Inferior parietal cortex (tissue), 1 donor: ENCODE measurements at regions not wholly inside any gene's neighbourhood (a gene's known extent, or its start where the extent isn't known, plus 50 kb on each side); places are given as distances from the start of the nearest gene placed in this dataset.
"Not testable (repeated sequence)": the region's sequence is repeated elsewhere in the genome, so short reads cannot be mapped to it uniquely, and the experiment has no call there.

Experiments
- DNase-seq: peaks from one replicate; pipeline ENCODE4 v3.0.0-alpha.2; 2016; ENCODE audit errors: extremely low spot score

DNA sequence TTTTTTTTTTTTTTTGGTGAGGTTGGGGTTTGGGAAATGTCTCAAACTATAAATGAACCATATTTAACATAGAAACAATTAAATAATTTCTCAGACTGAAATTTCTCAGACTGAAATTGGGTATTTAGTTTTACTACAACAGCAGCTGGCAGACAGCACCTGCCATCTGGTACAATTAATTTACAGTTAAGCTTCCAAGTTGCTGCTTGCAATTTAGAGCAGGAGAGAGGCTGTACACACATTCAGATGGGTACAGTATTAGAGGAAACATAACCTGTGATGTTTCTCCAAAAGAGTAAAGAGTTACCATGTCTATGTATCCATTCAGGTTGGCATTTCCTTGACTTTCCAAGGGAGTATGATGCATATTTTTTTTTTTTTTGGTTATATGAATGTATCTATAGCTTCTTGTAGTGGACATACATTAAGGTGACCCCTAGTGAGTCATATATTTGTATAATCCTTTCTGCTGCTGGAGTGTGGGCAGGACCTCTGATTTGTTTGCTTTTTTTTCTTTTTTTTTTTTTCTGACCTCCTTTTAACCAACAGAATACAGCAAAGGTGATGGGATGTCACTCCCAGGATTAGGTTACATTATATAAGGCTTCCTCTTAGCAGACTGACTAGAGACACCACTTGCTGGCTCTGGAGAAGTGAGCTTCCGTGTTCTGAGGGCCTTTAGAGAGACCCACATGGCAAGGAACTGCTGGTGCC lies 201.7 kb downstream of the PTH2R start:
- DNase-seq = no peak

DNA sequence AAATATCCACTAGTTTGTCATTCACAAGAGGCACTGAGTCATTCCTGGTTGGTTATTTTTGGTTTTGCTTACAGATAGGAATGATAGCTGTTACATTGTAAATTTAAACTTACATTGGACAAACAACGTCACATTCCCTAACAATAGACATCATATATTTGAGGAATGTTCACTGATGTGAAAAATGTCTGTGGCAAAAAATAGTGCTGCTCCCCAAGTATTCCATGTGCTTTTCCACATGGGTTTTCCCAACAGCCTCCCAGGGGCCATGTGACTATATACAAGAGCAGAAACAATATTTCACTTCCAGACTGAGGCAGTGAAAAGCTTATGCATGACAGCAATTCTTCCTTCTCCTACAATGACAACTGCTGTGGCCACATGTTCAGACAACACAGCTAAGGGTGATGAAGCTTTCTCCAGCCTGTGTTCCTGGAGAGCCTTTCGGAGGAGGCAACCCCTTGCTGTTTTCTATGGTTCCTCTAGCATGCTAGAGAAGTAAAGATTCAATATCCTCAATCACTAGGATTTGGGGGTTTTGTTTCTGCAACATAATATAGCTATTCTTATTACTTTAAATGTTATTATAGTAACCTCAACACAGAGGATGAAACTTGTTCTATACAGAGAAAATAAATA lies 202.7 kb downstream of the PTH2R start:
- no peak for DNase-seq

DNA sequence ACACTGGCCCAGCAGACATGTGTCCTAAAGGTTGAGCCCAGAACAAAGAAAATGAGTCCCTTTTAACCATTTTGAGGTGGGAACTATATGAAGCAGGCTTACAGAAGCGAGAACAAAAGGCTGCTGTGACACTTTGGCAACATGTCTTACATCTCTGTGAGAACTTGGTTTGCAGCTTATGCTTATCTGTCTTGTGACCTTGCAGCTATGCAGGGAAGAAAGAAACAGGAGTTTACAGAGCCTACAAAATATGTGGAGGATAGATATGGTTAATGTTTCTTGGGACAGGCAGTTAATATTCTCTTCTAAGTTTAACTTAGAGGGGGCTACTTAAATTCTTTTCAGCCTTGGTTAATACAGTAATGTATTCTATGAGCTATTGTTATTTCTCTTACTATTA lies 209.1 kb downstream of the PTH2R start:
- not testable (repeated sequence) for DNase-seq

DNA sequence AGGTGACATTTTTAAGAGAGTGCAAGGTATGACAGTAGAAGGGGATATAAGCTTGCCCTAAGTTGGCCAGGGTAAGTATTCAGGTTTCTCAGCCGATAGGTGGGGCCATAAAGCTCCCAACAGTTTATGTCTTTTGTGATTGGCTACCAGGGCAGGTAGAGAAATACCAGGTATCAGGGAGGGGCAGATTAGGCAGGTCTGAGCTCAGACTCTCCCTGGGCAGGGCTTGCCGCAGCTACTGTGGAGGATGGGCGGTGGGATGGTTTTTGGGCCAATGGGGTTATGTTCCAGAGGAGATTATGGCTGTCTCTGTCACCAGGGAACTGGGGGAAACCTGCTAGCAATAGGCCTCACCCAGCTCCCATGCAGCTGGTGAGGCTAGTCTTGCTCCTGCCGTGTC lies 211.6 kb downstream of the PTH2R start:
- no peak for DNase-seq

DNA sequence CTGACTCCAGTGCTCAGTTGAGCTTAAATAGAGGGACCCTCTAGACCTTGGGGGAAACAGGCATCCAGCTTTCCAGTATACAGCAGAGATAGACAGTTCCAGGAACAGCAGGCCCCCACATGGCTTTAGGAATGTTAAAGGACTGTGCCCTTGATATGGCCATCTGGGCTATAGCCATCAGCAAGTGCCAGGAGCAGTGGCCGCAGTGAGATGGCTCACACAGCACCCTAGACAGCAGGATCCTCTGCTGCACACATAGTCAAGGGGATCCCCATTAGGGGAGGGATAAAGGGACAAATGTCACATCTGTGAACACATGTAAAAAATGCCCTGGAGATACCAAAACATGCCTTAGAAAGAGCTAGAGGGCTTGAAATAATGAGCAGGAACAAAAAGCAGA lies 213.4 kb downstream of the PTH2R start:
- DNase-seq = no peak

DNA sequence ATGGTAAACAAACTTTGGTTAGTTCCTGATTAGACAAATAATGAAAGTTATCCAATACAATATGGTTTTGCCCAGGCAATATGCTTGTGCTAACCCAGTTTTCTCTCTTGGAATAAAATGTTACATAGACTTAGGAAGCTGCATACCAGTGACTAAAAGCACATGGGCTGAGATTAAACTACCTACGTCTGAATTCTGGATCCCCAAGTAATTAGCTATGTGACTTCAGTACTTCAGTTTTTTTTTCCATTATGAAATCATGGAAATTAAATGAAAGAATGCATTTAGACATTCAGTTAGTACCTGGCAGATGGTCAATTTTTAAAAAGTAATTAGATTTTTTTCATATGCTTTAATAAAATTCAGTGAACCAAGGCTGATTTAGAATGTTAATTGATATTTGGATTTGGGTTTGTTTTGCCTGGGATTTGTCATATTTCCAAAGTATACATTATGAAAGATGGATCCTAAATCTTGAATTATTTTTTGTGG lies 213.9 kb downstream of the PTH2R start:
- DNase-seq = no peak

DNA sequence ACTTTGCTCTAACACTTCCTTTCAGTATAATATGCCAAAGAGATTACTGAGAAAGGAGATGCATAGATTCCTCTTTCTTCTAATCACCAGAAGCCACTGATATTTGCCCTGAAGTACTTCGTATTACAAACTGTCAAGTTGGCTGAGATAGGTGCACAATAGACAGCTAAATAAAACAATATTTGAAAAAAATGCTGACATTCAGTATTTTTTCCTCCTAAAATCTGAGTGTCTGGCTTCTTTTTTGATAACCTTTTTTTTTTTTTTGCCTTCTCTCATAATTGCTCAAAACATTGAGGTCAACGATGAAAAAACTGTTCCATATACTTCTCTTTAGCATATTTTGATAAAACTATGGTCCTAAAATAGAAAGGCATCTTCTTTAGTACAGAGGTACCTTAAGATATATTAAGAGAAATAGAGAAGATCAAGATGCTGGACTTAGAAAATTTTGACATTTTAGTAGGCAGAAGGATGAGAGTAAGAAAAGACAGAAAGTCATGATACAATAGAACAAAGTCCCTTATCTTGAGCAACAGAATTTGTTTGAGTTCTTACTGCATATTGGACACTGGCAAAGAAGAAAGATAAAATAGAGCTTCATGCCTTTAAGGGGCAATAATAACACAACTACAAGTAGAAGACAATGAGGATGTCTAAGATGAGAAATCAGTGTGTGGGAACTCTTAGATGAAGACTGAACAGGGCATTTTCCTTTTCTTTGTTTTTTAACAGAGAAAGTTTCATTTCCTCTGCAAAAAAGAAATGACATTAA lies 220.7 kb downstream of the PTH2R start:
- no peak for DNase-seq

DNA sequence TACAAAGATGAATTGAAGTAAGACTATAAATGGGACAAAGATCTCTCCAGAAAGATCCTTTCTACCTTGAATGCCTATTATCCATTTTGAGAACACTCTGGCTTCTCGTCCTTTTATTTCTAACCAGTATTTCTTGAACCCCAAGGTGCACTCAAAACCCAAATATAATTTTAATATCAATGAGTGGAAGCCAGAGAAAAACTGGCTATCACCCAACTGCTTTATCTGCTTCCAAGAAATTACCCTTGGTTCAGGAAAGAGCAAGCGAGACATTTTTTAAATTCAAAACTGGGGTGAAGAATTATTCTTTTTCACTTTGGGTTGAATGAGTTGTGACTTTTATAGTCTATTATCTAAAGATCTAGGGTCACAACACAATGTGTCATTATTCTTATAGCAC lies 221.3 kb downstream of the PTH2R start:
- DNase-seq = no peak

DNA sequence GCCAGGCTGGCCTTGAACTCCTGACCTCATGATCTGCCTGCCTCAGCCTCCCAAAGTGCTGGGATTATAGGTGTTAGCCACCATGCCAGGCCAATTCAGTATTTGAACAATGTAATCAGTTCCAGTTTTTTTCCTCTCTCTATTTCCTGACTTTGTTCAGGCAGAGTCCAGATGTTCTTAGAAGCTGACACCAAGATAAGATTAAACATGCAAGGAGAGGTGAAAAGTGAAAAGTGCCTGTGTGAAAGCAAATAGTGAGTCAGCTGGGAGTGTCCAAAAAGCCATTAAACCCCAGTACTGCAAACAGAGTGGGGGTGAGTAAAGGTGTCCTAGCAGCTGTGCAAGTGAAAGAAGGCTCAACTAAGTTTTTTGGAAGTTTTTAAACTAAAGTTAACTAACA lies 231.5 kb downstream of the PTH2R start:
- DNase-seq = no peak

DNA sequence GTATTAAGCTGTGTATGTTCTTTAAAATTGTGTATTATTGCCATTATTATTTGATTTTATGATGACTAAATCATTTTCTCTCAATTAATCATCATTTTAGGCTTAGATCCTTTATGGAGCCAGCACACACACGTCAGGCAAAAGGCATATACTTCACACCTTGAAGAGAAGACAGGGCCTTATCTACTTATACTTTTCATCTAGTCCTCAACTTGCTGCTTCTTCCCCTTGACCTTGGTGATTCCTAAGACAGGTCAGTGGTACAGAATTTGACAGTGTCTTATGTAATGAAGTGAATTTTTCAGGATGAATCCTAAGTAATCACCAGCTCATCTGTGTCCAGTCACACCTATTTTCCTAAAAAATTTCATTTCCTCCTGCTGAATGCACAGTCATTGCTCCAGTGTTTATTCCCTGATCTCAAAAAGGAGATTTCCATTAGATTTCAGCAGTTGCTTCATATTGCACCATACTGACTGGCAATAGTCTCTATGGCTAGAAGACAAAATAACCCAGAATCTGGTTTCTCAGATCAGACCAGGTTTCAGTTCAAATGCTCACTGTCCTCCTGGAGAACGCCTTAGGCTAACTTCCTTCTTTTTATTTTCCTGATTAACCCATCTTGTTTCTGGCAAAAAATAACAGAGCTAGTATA lies 235.7 kb downstream of the PTH2R start:
- DNase-seq = no peak

DNA sequence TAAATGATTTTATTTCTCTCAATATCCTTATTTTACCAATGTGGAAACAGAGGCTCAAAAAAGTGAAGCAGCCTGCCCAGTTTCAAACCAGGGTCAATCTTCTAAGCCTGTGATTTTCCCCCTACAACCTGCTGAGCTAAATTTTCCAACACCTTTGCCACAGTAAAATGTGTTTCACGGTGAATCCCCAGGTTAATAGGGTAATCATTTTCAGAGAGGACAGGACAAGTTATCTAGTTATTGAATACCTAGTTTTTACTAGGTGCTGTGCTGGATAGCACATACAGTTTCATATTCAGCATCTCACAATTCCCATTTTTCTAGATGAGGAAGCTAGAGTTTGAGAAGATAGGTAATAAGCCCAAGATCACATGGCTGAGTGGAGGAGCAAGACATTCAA lies 236.6 kb downstream of the PTH2R start:
- no peak for DNase-seq

DNA sequence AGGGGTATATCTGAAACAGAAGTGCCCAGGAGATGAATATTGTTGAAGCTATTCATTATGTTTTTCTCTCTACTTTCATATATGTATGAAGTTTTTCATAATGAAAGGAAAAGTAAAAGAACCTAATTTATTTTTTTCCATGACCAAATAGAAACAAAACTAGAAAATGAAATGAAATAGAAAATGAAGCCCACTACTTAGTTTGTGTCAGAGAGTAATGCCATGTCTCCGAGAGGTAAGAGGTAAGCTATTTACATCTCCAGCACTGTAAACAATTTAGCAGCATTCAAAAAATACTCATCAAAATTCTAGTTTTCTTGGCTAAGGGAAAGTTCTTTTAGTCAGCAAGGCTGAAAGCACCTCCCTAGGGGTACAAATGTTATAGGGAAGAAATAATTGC lies 238.6 kb downstream of the PTH2R start:
- DNase-seq = no peak

DNA sequence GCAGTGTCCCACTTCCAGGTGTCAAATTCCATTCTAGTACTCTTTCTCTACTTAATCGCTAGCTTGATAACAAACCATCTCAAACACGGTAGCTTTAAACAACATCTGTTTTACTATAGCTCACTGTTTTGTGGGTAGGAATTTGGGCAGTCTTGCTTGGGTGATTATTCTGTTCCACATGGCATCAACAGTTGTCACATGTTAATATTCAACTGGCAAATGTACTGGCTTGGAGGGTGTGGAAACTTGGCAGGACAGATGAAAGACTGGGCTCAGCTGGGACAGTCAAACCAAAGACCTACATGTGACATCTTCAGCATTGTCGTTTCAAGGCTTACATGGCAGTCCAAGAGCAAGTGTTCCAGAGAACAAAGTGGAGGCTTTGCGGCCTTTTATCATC lies 241.8 kb downstream of the PTH2R start:
- no peak for DNase-seq

DNA sequence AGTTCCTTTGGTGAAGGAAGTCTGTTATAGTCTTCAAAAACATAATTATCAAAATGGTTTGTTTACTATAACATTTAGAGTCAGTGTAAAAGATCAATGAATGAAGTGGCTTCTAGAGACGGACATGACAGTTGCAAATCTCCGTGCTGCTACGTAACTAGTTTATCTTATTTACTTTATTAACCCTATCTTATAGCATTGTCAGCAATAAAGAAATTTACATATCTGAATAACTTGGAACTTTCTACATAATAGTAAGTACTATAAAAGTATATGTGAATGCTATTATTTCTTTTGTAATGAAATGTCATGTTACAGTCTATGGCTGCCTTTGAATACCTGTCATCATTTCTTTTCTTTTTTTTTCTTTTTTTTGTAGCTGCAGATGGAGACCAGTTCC lies 246.8 kb downstream of the PTH2R start:
- DNase-seq = no peak

DNA sequence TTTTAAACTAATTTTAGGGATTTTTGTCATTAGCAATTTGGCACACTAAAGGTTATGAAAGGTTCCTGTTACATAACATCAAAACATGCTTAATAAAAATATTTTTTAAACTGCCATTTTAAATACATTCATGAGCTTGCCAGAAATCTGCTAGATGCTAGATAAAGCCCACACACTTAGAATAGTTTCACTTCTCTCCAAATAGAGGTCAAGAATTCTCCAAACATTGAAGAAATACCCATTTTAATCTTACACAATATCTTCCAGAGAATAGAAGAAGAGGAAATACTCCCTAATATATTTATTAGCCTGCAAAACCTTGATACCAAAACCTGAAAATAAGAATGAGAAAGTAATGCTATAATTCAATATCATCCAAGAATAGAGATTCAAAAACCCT lies 247.5 kb downstream of the PTH2R start:
- DNase-seq = no peak

DNA sequence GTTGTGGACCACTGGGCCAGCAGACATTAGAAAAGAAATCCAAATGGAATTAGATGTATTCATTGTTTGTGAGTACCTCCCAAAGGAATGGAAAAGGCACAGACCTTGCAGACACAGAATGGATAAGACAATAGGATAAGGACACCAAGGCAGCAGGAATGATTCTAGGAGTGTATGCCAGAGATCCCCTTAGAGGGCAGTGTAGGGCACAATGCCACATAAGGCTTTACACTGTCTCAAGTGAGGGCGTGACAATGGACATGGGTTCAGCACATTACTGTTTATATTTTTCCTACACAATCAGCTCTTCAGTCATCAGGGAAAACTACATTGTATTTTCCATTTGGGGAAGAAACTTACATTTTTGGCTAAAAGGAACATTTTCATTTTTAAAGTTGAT lies 250.9 kb downstream of the PTH2R start:
- no peak for DNase-seq

DNA sequence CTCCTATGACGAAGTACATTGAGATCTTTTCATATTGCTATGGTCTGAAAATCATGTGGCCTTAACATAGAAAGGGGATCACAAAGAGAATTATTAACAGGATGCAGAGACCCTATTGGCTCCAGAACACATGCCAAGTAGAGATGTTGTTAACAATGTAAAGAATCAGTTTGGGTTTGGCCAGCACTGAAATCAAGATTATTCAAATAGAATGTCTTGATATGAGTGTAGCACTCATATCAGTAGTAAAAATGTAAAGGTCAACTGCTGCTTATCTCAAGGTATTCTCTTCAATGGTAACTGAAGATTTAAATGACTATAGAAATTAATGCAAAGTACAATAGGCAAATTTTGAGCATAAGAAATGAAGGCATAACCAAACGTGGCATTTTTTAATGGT lies 262.8 kb downstream of the PTH2R start:
- no peak for DNase-seq

DNA sequence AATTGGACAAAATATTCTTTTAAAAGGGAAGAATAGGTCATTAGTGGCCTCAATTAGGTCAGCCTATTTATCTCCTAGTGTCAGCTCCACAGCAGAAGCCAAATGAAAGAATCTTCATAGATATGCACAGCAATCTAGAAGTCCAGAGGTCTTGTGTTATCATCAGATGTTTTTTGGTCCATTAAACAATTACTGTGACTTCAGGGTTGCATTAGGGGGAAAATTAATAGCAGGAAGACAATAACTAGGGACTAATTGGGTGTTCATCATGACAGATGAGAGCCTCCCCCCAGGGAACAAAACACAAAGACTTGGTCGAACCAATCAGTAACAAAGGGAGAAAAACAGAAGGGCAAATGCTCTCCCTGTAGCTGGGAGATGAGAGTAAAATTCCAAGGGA lies 264.7 kb downstream of the PTH2R start:
- no peak for DNase-seq

DNA sequence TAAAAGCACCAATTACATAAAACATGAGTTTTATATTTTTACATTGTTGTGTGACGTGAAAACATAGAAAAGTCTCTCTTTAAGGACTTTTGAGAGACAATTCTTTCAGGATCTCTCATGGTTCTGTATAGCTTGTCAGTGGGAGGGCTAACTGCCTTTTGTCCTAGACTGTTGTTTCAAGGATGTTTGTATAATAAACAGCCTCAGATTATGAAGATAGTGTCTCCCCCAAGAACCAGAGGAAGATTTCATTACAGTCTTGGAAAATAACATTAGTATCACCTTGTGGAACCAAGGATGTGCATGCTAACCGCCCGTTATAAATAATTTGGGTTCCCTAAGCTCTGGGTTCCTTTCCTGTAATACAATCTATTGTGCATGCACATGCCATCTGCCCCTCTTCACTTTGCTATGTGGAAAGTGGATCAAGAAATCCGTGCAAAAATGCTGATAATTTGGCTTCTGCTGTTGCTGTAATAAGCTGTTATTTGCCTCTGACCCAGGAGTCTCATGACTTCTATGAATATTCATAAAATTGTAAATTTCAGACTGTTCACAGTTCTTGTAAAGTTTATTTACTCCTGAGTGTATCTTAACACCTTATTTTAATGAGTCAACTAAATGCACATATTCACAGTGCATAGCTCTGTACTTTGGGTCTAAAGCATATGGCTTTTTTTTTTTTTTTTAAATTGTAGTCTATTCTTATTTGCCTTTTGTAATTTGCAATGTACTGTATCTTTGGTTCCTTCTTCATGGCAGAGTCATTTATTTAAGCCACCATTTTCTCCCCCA lies 265.5 kb downstream of the PTH2R start:
- DNase-seq = no peak

DNA sequence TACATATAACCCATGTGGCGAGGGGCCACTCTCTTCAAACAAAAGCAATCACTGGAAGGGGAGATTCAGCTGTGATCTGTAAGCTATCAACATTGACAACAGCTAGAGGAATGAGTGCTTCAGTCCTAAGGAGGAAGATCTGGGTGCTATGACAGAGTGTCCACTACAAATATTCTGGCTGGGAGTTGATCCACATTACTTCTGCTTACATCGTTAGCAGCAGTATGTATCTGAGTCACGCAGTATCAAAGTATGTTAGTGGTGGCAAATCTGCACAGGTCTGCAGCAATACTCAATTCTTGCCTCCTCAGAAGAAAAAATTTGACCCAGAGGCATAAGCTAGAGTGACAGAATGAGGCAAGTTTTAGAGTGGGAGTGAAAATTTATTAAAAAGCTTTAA lies 267.0 kb downstream of the PTH2R start:
- DNase-seq = no peak

DNA sequence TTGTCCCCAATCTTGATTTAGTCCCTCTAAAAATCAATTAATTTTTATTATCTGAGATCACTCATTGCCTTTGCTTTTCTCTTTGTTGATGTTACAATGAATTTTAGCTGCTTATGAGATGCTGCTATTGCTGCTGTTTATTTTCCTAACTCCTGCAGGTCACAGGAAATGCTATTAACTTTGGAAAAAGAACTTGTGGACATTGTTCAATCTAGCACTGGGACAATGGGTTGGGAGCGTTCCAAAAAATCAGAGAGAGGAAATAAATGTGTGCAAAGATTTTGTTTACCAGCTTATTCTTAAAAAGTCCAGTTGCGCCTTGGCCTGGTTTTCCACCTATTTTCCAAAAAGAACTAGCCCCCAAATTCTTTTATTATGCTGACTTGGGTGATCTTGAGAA lies 268.3 kb downstream of the PTH2R start:
- DNase-seq = no peak

DNA sequence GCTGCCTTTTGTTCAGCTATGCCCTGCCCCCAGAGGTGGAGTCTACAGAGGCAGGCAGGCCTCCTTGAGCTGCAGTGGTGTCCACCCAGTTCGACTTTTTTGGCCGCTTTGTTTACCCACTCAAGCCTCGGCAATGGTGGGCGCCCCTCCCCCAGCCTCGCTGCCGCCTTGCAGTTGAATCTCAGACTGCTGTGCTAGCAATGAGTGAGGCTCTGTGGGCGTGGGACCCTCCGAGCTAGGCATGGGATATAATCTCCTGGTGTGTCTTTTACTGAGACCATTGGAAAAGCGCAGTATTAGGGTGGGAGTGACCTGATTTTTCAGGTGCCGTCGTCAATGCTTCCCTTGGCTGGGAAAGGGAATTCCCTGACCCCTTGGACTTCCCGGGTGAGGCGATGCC lies 279.3 kb downstream of the PTH2R start:
- DNase-seq = not testable (repeated sequence)
